ENCODE measurements at regions not wholly inside any gene's neighbourhood (a gene's known extent, or its start where the extent isn't known, plus 50 kb on each side); places are given as distances from the start of the nearest gene placed in this dataset.

GRCh38 chr12:116628450-116628793, 69.2 kb downstream of the MAP1LC3B2 start:
- Histone ChIP-seq H3F3A (ENCODE audit: insufficient read depth, low read depth) (no peaks in the 10 kb centered on the region), H3K79me2 (ENCODE audit: low read depth) (no peaks in the 10 kb centered on the region), H3K4me3 (no peak overlapping the region), H3K9me3 (ENCODE audit: insufficient read depth, low read depth) (no peaks in the 10 kb centered on the region), H3K4me1 (replicated peaks; ENCODE audit: insufficient read depth) (no peaks in the 10 kb centered on the region), H3K4me2 (no peak overlapping the region), H3K27ac (no peak overlapping the region), H3K27me3 (ENCODE audit: insufficient read depth, low read depth) (no peaks in the 10 kb centered on the region), H3K36me3 (ENCODE audit: low read depth) (no peaks in the 10 kb centered on the region), H4K20me1 (ENCODE audit: insufficient read depth) (no peaks in the 10 kb centered on the region; the same call in 1 of the 2 replicates), H3K9me2 (ENCODE audit: insufficient read depth) (no peaks in the 10 kb centered on the region), H2AFZ (no peak overlapping the region)
- TF ChIP-seq, protein P1, sequence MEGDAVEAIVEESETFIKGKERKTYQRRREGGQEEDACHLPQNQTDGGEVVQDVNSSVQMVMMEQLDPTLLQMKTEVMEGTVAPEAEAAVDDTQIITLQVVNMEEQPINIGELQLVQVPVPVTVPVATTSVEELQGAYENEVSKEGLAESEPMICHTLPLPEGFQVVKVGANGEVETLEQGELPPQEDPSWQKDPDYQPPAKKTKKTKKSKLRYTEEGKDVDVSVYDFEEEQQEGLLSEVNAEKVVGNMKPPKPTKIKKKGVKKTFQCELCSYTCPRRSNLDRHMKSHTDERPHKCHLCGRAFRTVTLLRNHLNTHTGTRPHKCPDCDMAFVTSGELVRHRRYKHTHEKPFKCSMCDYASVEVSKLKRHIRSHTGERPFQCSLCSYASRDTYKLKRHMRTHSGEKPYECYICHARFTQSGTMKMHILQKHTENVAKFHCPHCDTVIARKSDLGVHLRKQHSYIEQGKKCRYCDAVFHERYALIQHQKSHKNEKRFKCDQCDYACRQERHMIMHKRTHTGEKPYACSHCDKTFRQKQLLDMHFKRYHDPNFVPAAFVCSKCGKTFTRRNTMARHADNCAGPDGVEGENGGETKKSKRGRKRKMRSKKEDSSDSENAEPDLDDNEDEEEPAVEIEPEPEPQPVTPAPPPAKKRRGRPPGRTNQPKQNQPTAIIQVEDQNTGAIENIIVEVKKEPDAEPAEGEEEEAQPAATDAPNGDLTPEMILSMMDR (conservative IDR thresholded peaks at IDR 0.05) = no peak
- ChIA-PET CTCF (no interaction called here), POLR2A (ENCODE audit: unreplicated experiment) (no interaction called here)
- no peak for DNase-seq
- no TSS peak for BruUV-seq (replicated peaks)
- intact Hi-C loops (cut with micrococcal nuclease; ENCODE audit: unreplicated experiment) = no loop called here
